SK-N-SH (cell line): ENCODE measurements at regions not wholly inside any gene's neighbourhood (a gene's known extent, or its start where the extent isn't known, plus 50 kb on each side); places are given as distances from the start of the nearest gene placed in this dataset.

Source experiments
- CHD2 ChIP-seq: fragments of 150-350 bp; IDR thresholded peaks from 2 replicates; pipeline ENCODE4 v1.6.1; 2018; ENCODE audit warnings: low read length; ENCODE audit not compliant: partially characterized antibody
- CTCF ChIP-seq: fragments of 200-600 bp; sonication (generic); IDR thresholded peaks from 2 replicates; pipeline ENCODE4 v1.6.1; 2017; ENCODE audit warnings: antibody characterized with exemption, mild to moderate bottlenecking, moderate library complexity
- EZH2phosphoT487 ChIP-seq: fragments of 200-600 bp; sonication (generic); IDR thresholded peaks from 2 replicates; pipeline ENCODE4 v1.6.1; 2017; ENCODE audit warnings: low read depth, mixed run types, mild to moderate bottlenecking, antibody characterized with exemption, moderate library complexity, borderline replicate concordance
- GABPA ChIP-seq: IDR thresholded peaks from 2 replicates; pipeline ENCODE4 v1.4.0; 2012; ENCODE audit warnings: low read depth, mild to moderate bottlenecking
- JUND ChIP-seq: IDR thresholded peaks from 2 replicates; pipeline ENCODE4 v1.4.0; 2012
- MAX ChIP-seq: IDR thresholded peaks from 2 replicates; pipeline ENCODE4 v1.4.0; 2012; ENCODE audit warnings: low read depth
- MXI1 ChIP-seq: IDR thresholded peaks from 2 replicates; pipeline ENCODE4 v1.6.1; 2012; ENCODE audit warnings: mild to moderate bottlenecking, low read depth, low read length, improper control_type of control experiment
- PBX3 ChIP-seq: IDR thresholded peaks from 2 replicates; pipeline ENCODE4; 2012
- RFX5 ChIP-seq: IDR thresholded peaks from 2 replicates; pipeline ENCODE4 v1.6.1; 2012; ENCODE audit warnings: mild to moderate bottlenecking, improper control_type of control experiment, low read length
- TAF1 ChIP-seq: IDR thresholded peaks from 2 replicates; pipeline ENCODE4 v1.6.1; 2012; ENCODE audit warnings: low read depth, mild to moderate bottlenecking, low read length, moderate library complexity, borderline replicate concordance

DNA sequence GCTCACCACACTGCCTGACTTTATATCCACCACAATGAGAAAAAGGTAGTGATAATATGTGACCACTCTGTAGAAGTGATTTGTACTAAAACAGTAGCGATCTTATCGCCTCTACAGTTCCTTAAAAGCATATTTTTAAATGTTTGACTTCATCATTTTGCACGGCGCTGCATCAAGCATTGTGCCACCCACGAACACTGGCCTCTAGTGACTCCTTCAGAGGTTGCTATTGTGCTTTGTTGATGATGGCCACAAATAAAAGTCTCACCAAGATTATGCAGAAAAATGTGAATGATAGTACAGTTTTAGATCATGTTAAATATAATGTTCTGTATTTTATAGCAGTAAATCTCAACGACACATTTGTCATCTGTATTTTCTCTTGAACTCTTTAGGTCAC is 186.5 kb upstream of the NCAM2 start:
- TF ChIP-seq TAF1 = no peak
- no peak for TF ChIP-seq GABPA
- no peak for TF ChIP-seq EZH2phosphoT487
- no peak for TF ChIP-seq CTCF
- TF ChIP-seq MXI1 = no peak
- no peak for TF ChIP-seq MAX
- TF ChIP-seq PBX3 = no peak
- TF ChIP-seq JUND = no peak
- no peak for TF ChIP-seq CHD2
- TF ChIP-seq RFX5 = no peak
